WTC11 (cell line): ENCODE measurements at regions not wholly inside any gene's neighbourhood (a gene's known extent, or its start where the extent isn't known, plus 50 kb on each side); places are given as distances from the start of the nearest gene placed in this dataset.

Experiments used
- AFF4 ChIP-seq: sonication (generic); formaldehyde crosslinking; IDR thresholded peaks from 2 replicates; pipeline ENCODE4 v1.8.1; 2023; ENCODE audit warnings: mild to moderate bottlenecking, missing genetic modification reagents, borderline replicate concordance
- AR ChIP-seq: fragments of 250-450 bp; sonication (Bioruptor Pico); IDR thresholded peaks from 2 replicates; pipeline ENCODE4 v1.9.0; 2021; ENCODE audit warnings: mild to moderate bottlenecking
- ARID4B ChIP-seq: sonication (generic); formaldehyde crosslinking; IDR thresholded peaks from 2 replicates; pipeline ENCODE4 v1.8.0; 2023; ENCODE audit warnings: missing genetic modification reagents, mild to moderate bottlenecking, borderline replicate concordance
- CREB1 ChIP-seq: sonication (generic); formaldehyde crosslinking; IDR thresholded peaks from 2 replicates; pipeline ENCODE4 v1.8.0; 2023; ENCODE audit warnings: mild to moderate bottlenecking, missing genetic modification reagents
- E2F1 ChIP-seq: sonication (generic); formaldehyde crosslinking; IDR thresholded peaks from 2 replicates; pipeline ENCODE4 v1.8.0; 2022; ENCODE audit warnings: mild to moderate bottlenecking, missing genetic modification reagents
- E2F5 ChIP-seq: sonication (generic); formaldehyde crosslinking; IDR thresholded peaks from 2 replicates; pipeline ENCODE4 v1.8.1; 2022; ENCODE audit warnings: mild to moderate bottlenecking, moderate library complexity, missing genetic modification reagents
- FOXK1 ChIP-seq: sonication (generic); formaldehyde crosslinking; IDR thresholded peaks from 2 replicates; pipeline ENCODE4 v1.8.0; 2022; ENCODE audit warnings: mild to moderate bottlenecking, moderate library complexity, missing genetic modification reagents
- MAX ChIP-seq: sonication (generic); formaldehyde crosslinking; IDR thresholded peaks from 2 replicates; pipeline ENCODE4 v1.8.0; 2022; ENCODE audit warnings: mild to moderate bottlenecking, missing genetic modification reagents
- NFYB ChIP-seq: sonication (generic); formaldehyde crosslinking; conservative IDR thresholded peaks from 2 replicates; pipeline ENCODE4 v1.8.0; 2022; ENCODE audit warnings: low read depth, missing genetic modification reagents
- PREB ChIP-seq: sonication (generic); formaldehyde crosslinking; IDR thresholded peaks from 2 replicates; pipeline ENCODE4 v1.8.1; 2022; ENCODE audit warnings: mild to moderate bottlenecking, missing genetic modification reagents, moderate library complexity, borderline replicate concordance
- USF2 ChIP-seq: sonication (generic); formaldehyde crosslinking; IDR thresholded peaks from 2 replicates; pipeline ENCODE4 v1.8.1; 2023; ENCODE audit warnings: mild to moderate bottlenecking, missing genetic modification reagents, moderate library complexity
- ZNF317 ChIP-seq: sonication (generic); formaldehyde crosslinking; IDR thresholded peaks from 2 replicates; pipeline ENCODE4 v1.8.1; 2023; ENCODE audit warnings: low read depth, mild to moderate bottlenecking, moderate library complexity, missing genetic modification reagents, borderline replicate concordance
- ZNF396 ChIP-seq: fragments of 250-450 bp; sonication (Bioruptor Pico); IDR thresholded peaks from 2 replicates; pipeline ENCODE4 v1.8.0; 2021; ENCODE audit warnings: mild to moderate bottlenecking, moderate library complexity, borderline replicate concordance
- ZNF416 ChIP-seq: fragments of 250-450 bp; sonication (Bioruptor Pico); IDR thresholded peaks from 2 replicates; pipeline ENCODE4 v1.9.0; 2021; ENCODE audit warnings: mild to moderate bottlenecking, inconsistent platforms

- TF ChIP-seq USF2 (CRISPR knock-in tag): no peak
- TF ChIP-seq AFF4: no peak
- TF ChIP-seq E2F1 (CRISPR knock-in tag): no peak
- no peak for TF ChIP-seq ZNF416
- no peak for TF ChIP-seq FOXK1 (CRISPR knock-in tag)
- no peak for TF ChIP-seq CREB1
- no peak for TF ChIP-seq MAX
- no peak for TF ChIP-seq ARID4B (CRISPR knock-in tag)
- no peak for TF ChIP-seq E2F5 (CRISPR knock-in tag)
- TF ChIP-seq PREB: no peak
- no peak for TF ChIP-seq ZNF396 (CRISPR knock-in tag)
- TF ChIP-seq NFYB (CRISPR knock-in tag): no peak
- TF ChIP-seq ZNF317 (CRISPR knock-in tag): no peak
- no peak for TF ChIP-seq AR
These were observed 753.9 kb upstream of the EEF2KMT start (continued) for GRCh38 chr16:5851393-5851982.
